Muscle of back (tissue), 3 donors: ENCODE measurements at regions not wholly inside any gene's neighbourhood (a gene's known extent, or its start where the extent isn't known, plus 50 kb on each side); places are given as distances from the start of the nearest gene placed in this dataset.
"Not testable (repeated sequence)": the region's sequence is repeated elsewhere in the genome, so short reads cannot be mapped to it uniquely, and the experiment has no call there.

Experiments
- DNase-seq, 3 donors: peaks; one replicate each; pipeline versions ENCODE4 v3.0.0 to v3.0.0-alpha.2; 2013

DNA sequence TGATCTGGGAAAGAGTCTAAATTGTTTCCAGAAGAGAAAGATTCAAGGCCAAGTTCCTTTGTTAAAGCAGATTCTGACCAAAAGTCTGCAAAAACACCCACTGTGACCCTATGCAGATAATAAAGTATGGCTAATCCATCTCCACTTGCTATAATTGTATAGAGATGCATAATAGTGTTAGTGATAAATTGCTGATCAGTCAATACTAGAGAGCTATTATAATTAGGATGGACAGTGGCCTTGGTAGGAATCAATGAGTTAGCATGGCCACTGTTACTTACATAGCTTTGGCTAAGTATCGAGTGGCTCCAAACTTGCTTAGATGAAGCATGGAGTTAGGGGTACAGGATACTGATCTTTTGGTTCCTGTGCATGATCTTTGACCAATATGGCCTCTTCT is 683.4 kb upstream of the MEF2C start:
- DNase-seq: peak in 1 of 3 donors; percentile 27

DNA sequence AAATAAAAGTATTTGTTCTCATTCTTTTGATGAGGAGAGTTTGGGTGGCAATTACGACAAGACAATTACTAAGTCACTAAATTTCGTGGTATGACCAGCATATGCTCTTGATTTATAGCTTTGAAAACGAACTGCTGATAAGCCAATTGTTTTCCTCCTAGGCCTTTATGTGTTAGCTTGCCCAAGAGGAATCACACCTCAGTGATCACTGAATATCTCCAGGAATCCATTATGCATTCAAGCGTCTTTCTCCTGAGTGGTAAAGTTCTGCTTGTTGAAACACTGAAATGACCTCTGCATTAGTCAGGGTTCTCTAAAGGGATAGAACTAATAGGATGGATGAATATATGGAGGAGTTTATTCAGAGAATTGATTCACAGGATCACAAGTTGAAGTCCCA is 677.7 kb upstream of the MEF2C start:
- no peak for DNase-seq

DNA sequence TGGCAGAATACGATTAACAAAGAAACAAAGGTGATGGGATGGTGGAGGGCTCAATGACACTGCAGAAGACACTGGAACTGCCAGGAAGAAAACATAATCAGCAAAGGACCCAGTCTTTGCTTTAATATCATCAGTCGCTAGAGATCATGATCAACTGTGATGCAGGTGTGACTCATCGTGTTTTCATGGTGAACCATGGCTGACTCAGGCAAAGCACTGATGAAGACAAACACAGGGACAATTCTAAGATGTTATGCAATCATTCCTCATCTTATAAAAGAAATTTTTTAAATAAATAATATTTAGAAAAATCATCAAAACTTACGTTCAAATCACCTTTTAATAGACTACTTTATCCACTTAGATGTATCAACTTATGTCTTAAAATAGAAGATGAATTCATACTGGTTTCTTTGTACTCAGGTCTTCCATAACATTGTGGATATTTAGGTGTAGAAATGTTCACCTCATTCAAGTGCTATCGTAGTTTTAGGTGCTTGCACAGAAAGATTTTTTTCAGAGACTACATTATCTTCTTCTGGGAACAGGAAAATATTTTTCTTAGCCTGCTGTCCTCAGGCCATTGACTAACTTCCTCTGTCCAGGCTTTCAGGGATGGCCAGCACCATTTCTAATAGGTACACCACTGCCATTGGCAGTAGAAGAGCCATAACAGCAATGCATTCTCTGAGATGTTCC is 673.4 kb upstream of the MEF2C start:
- peak in 1 of 3 donors; percentile 58 for DNase-seq

DNA sequence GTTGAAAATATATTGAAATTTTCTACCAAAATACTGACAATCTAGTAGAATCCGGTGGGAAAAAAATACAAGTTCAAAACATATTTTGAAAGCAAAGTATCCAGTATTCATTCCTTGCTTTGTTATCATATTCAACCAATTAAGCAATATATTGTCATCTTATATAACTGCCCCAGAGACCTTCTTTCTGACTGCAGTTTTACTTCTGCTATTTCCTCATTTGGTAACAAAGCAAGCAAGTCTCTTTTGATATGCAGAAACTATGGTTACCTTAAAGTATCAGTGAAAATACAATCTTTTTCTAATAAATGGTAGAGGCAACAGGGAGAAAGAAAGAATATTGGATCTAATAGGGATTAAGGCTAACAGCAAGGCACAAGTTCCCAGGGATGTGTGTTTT is 663.7 kb upstream of the MEF2C start:
- no peak for DNase-seq

DNA sequence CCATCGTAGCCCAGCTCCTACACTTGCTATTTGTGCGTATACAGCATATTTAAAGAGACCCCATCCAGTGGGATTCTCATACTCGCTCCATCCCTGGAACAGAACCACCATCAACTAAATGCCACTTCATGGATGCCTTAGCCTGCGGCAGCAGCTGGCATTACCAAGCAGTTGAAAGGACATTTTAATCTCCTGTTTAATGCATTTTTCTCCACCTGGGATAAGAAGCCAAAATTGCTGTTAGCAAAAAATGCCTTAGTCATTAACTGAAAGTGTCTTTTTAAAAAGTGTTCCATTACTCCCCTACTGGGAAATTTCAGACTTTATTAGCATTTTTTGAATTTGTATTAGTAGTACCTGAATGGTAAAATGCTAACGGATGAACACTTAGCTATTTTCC is 662.6 kb upstream of the MEF2C start:
- DNase-seq: no peak

DNA sequence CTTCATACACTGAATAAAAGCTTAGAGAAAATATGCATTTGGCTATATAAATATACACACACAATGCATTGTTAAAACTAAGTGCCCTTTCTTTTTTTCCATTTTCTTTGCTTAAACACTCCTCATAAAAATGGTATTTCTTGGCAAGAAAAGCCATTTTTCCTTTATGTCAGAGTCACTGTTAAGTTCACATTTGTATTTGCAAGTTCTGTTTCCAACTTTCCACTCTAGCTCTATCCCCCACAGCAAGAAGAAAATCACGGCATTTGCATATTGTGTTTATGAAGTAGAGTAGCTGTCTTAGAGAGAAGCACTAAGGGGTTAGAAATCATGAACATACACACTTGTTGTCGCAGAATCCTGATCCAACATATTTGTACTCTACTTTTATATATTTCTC is 662.1 kb upstream of the MEF2C start:
- DNase-seq: peak; percentile 15 to 73 (median 52)

DNA sequence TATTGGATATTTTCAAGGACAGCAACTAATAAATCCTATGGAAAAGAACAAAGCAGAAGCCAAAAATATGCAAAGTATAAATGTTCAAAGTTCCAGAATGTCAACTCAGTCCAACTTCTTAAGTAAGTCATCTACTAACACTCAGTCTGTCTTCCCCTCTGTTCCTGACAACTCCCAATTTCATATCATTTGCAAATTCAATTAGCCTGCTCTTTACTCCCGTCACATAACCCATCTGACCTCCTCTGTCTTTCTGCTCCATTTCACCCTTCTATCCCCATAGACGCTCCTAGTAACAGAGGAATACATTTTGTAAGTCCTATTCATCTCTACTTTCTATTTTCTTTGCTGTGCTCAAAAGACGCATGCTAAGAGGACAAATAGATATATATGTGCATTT is 659.8 kb upstream of the MEF2C start:
- peak in 1 of 3 donors; percentile 10 for DNase-seq

DNA sequence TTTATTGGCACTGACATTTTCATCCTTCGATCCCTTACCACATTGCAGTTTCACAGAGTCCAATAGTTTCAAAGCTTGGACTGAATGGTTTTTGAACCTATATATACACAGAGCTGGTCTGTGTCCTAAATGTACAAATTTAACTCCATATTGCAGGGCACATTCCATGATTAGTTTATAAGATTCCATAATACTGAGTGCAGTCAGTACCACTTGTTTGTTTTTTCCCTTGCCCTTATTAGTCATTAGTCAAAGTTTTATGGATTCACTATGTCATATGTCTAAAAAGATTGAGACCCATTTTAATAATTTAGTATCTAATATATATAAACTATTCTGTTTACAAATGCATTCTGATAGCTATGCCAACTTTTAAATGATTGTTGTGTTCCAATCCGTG is 654.8 kb upstream of the MEF2C start:
- DNase-seq: no peak

DNA sequence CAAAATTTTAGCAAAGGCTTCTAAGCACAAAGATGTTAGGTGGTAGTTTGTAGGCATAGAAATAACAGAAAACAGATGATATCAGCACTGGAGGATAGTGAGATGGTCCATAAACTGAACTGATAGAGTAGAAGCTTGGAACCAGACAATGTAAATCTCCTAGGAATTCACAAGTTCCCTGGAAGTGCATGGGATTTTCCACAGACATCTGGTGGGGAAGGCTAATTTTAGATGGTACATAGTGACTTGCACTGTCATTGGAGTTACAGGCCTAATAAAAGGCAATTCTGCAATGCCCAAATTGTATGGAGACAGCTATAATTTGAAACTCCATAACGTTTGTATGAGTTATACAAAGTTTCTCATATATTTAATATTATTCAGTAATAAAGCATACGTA is 653.0 kb upstream of the MEF2C start:
- DNase-seq: peak in 1 of 3 donors; percentile 8

DNA sequence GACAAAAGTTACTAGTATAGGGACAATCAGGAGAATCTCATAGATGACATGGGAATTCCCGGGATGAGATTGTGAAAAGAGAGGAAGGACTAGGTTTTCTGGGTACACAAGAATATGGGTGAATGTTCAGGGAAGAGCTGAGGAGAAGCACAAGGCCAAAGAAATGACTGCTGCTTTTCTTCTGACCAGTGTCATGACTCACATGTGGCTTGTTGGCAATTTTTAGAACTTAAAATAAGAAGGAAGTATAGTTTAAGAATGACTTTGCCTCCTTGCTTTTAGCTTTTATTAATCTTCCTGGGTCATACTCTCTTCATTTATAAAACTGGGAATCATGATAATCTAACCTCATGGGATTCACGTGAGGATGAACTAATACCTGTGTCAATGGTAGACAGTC is 652.4 kb upstream of the MEF2C start:
- no peak for DNase-seq

DNA sequence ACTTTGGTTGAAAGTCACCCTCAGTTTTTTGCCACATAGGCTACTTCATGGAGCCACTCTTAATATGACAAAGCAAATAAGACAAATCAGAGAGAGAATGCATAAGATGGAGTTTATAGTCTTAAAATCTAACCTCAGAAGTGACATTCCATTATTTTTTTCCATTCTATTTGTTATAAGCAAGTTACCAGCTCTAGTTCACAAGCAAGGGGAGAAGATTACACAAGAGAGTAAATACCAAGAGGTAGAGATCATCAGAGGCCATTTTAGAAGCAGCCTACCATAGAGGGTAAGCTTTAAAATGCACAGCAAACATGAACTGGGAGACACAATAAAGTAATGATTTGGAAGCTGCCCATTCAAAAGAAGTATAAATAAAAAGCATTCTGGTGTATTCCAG is 651.3 kb upstream of the MEF2C start:
- DNase-seq: no peak

DNA sequence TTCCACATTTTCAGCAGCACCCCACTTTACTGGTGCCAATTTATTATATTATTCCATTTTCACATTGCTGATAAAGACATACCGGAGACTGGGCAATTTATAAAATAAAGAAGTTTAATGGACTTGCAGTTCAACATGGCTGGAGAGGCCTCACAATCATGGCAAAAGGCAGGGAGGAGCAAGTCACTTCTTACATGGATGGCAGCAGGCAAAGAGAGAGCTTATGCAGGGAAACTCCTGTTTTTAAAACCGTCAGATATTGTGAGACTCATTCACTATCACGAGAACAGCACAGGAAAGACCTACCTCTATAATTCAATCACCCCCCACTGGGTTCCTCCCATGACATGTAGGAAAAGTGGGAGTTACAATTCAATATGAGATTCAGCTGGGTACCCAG is 641.8 kb upstream of the MEF2C start:
- no peak for DNase-seq

DNA sequence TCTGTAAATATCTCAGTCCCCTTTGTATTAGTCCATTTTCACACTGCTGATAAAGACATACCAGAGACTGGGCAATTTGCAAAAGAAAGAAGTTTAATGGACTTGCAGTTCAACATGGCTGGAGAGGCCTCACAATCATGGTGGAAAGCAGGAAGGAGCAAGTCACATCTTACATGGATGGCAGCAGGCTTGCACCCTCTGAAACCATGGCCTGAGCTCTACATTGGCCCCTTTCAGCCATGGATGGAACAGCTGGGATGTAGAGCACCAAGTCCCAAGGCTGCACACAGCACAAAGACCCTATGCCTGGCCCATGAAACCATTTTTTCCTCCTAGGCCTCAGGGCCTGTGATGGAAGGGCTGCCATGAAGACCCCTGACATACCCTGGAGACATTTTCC is 640.9 kb upstream of the MEF2C start:
- not testable (repeated sequence) for DNase-seq

DNA sequence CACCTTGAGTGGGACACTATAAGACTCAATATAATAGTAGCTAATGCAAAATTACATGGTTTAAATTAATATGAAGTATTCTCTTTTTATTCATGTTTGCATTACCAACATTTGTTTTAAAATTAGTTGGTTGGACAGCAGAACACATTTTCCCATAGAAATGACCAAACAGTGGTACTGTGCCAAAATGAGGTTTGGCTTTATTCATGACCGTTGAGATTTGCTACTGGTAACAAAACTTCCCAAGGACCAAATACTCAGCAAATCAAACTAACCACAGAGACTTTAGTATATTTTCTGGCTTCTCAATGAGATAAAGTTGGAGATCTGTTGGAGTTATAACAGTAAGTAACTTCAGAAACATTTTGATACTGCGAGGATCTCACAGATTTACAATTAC is 637.8 kb upstream of the MEF2C start:
- DNase-seq: no peak

DNA sequence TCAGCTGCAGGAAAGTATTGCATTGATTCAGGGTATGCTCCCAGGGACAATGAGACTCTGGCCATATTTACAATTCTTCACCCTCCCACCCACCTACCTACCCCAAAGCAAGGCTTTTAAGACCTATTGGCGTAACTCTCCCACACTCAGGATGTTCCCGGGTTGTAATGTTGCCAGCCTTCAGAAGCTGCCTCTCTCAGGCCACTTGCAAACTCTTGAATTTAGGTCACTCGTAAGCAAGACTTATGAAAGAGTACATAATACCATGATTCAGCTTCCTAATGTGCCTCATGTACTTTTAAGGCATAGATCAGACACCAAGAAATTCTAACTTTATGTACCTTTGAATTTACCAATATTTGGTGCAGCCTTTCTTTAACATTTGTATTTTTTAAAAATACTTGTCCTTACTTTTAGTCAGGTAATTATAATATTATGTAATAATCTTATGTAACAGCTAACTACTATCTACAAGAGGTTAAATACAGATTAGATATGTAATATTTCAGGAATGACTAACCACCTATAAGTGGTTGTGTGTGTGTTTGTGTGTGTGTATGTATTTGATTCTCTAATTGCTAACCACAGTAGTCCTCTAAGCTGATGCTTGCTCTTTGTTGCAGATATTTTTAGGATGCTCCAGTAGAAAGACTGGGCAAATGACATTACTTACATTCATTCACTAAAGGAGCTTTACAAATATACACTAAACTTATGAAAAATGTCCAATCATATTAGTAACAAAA is 630.5 kb upstream of the MEF2C start:
- DNase-seq: no peak

DNA sequence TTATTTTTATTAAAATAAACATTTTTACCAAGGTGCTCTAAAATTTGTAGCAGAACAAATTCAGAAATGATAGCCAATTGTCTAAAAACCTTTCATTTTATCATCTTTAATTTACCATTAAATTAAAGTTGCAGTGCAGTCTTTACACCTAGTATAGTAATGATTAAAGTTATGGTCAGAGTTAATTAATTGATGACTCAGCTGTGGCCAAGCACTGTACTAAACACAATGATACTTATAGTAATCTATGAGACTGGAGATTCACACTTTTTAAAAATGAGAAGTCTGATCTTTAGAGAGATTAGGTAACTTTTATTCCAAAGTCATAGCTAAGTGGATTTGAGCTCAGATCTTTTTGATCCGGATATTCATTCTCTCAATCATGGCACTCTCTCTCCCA is 621.1 kb upstream of the MEF2C start:
- no peak for DNase-seq

DNA sequence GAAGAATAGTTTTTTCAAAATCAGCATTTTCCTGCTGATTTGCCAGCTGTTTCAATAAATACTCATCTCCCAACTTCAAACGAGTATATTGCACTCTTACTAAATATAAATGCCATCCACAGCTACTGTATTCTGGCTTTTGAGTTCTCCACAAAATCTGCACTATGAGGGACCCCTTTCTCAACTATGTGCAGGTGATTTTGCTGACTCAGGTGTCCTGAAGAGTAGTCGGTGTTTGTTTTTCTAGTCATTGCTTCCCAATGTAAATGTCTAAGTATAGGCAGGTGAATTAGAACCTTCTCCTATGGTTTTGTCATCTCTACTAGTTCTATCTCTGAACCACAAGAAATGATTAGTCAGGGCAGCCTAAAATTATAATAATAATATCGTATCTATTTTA is 616.8 kb upstream of the MEF2C start:
- DNase-seq: no peak

DNA sequence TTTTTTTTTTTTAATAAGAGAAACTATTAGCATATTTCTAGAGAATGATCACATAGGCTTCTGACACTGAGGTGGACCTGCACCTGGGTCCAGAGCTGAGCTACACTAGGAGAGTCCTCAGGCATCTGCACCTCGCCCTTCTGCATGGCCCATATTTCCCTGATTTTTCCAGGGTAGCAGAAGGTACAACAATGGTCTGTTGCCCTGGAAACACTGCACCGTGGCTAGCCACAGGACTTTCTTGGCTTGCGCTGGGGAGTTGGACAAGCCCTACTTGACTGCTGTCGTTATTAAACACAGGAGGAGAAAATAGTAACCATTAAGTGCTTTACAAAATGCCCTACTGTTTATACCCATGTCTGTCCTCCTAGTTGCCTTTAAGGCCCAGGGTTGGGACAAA is 615.7 kb upstream of the MEF2C start:
- no peak for DNase-seq

DNA sequence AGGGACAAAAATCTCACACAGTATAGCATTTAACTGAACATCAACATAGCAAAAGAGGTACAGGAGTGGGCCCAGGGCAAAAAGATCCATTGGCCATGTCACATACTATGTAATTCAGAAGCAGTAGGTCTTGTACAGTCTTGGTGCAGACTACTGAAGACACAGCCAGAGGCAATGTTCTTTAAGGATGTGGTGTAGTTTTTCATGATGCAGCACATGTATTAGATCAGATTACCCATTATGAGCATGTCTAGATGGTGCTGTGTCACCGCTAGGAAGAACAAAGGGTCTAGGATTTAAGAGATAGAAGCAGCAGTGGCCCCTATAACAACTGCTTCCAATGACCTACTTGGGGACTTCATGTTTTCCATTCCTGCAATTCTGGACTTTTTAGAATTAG is 610.4 kb upstream of the MEF2C start:
- no peak for DNase-seq

DNA sequence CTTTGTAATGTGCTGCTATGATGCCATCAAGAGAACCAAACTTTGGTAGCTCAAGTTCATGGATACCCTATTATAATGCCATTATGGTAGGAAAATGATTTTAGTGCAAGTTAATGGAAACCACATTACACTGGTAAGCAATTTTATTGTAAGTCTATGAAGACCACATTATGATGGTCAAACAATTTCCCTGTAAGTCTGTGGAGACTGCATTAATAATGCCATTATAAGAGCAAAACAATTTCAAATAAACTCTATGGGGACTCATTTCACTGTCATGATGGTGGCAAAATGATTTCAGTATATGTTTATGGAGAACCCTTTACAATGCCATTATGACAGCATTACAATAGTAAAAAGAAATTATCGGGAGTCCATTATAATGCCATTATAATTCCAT is 602.0 kb upstream of the MEF2C start:
- no peak for DNase-seq

DNA sequence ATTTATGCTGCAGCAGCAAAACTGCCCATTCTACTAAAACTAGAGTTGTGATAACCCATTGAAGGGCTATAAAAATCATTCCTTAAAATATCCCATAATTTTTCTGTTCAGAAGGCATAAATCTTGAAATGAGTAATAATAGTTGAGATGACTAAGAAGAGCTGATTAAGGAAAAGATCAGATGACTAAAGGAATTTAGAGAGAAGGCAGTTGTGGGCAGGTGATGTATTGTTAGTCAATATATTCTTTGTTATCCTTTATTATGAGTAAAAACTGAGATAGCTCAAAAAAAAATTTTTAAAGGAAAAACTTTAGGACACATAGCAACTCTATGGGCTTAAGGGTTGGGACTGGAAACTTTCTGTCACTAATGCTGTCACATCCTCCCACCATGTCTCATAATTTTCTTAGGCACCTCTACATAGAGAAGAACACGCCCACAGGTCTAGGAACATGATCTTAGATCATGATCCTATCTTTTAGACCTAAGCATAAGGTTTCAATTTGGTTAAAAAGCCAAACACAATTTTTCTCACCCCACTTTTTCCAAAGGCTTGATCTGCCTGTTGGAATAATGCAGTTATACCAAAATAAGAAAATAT is 597.5 kb upstream of the MEF2C start:
- no peak for DNase-seq

DNA sequence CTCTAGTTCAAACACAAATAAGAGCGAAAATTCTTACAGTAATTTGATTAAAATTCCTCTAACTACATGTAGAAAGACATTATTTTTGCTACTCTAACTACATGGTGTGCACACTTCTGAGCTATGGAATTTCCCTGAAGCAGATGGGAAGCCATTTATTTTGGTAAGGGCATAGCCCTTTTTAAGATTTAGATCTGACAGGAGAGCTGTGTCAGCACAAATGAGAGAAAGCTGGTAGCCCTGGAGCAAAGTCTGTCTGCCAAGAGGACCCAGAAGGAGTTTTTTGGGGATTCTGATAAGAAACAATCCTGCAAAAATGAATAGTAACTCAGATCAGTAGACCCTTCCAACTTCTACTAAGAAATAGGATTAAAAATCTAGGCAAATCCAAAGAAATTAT is 595.9 kb upstream of the MEF2C start:
- DNase-seq: no peak

DNA sequence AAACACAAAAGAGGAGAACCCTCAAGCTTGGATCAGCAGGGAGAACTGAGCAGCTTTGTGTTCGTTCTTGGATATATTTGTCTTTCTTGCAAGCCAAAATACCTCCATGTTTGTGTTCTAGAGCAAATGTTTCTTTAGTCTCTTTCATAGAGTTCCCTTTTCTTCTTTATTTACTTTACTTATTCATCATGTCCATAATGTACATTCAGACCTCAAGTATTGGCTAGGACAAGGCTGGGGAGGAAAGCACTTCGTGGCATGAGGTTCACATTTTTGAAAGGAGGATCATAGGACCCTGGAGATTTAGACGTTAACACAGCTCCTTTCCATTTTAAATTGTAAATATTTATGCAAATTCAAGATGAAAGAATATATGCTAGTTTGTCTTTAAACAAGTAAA is 590.2 kb upstream of the MEF2C start:
- DNase-seq: peak in 1 of 3 donors; percentile 16
